ENCODE measurements at regions not wholly inside any gene's neighbourhood (a gene's known extent, or its start where the extent isn't known, plus 50 kb on each side); places are given as distances from the start of the nearest gene placed in this dataset.

- no peak overlapping the region for H3K23ac ChIP-seq (ENCODE audit: insufficient read length, low read depth, low read length)
- Mint-ChIP-seq H3K4me3 (no peak overlapping the region), H3K9me3 (peaks cover 0 to 2% of the 10 kb centered on the region in 2 experiments; a peak in 1 of 5 replicates), H3K4me1 (peaks cover 49 to 54% of the 10 kb centered on the region in 2 experiments), H3K36me3 (ENCODE audit: insufficient read depth in 1 of 3, low read depth in 3 of 3) (no peaks in the 10 kb centered on the region; a peak in 1 of 7 replicates), H3K27me3 (ENCODE audit: low read depth) (no peaks in the 10 kb centered on the region), H3K27ac (peak overlapping the region in 1 of 3 experiments; percentile 61; a peak in 1 of 7 replicates)
- no peaks in the 10 kb centered on the region for H4K20me1 ChIP-seq (ENCODE audit: control insufficient read depth, insufficient read depth, insufficient read length)
- H3K79me2 ChIP-seq (ENCODE audit: insufficient read depth, low read length) = no peaks in the 10 kb centered on the region
- H2BK12ac ChIP-seq (ENCODE audit: insufficient read length, low read depth, low read length) = no peak overlapping the region
- H3K4ac ChIP-seq (ENCODE audit: low read depth, low read length) = no peak overlapping the region
- H3K9ac ChIP-seq (ENCODE audit: extremely low read depth, insufficient read length, low read length) = no peak overlapping the region
- H4K5ac ChIP-seq (ENCODE audit: insufficient read length, low read depth, low read length) = no peak overlapping the region
- H3K18ac ChIP-seq (ENCODE audit: insufficient read length, low read depth, low read length) = no peak overlapping the region
- H3K9me3 ChIP-seq (ENCODE audit: control insufficient read depth, low read depth, low read length) = no peaks in the 10 kb centered on the region
- H3K4me2 ChIP-seq (ENCODE audit: insufficient read depth, insufficient read length, low read length) = no peak overlapping the region
- no peaks in the 10 kb centered on the region for H3K79me1 ChIP-seq (ENCODE audit: insufficient read depth, low read depth, low read length, poor library complexity, severe bottlenecking)
- no peak overlapping the region for H2AK5ac ChIP-seq (ENCODE audit: insufficient read length, low read length)
- H2BK120ac ChIP-seq (ENCODE audit: low read depth, low read length, poor library complexity, severe bottlenecking) = no peak overlapping the region
- H2BK5ac ChIP-seq (ENCODE audit: insufficient read length, low read length) = no peak overlapping the region
- no peak overlapping the region for H3K27ac ChIP-seq (ENCODE audit: insufficient read length, low read depth, low read length)
- no peak for TF ChIP-seq CTCF (conservative IDR thresholded peaks at IDR 0.05)
- DNase-seq = no peak
- no peak overlapping the region for H2AFZ ChIP-seq (ENCODE audit: low read length)
- no peak overlapping the region for H4K91ac ChIP-seq (ENCODE audit: insufficient read length, low read depth, low read length)
- no peak overlapping the region for H2BK20ac ChIP-seq (ENCODE audit: low read depth, low read length, poor library complexity, severe bottlenecking)
- H3K14ac ChIP-seq (ENCODE audit: insufficient read depth, low read length) = no peak overlapping the region
- no peak overlapping the region for H3T11ph ChIP-seq (ENCODE audit: low read length)
- H3K56ac ChIP-seq (ENCODE audit: insufficient read length, low read depth, low read length) = no peak overlapping the region
- WGBS (ENCODE audit: extremely low coverage, insufficient read length, low lambda C conversion rate) = no CpG with 5 or more reads among the region's 4 CpGs
- no peak overlapping the region for H2BK15ac ChIP-seq (ENCODE audit: low read depth, low read length)
- H4K8ac ChIP-seq (replicated peaks; ENCODE audit: insufficient read length, low read depth, low read length) = no peak overlapping the region
- H3K27me3 ChIP-seq (ENCODE audit: insufficient read depth, low read length) = no peaks in the 10 kb centered on the region
- H3K4me1 ChIP-seq (ENCODE audit: insufficient read depth, low read length) = no peaks in the 10 kb centered on the region; the same call in 1 of the 2 replicates
- H3K23me2 ChIP-seq (ENCODE audit: insufficient read length, low read depth, low read length, poor library complexity, severe bottlenecking) = no peaks in the 10 kb centered on the region
Measured at GRCh38 chr6:163955096-163955495, 540.6 kb downstream of the QKI start.

Measured in H9 (cell line).